GM12873 (cell line): ENCODE measurements at regions not wholly inside any gene's neighbourhood (a gene's known extent, or its start where the extent isn't known, plus 50 kb on each side); places are given as distances from the start of the nearest gene placed in this dataset.
A peak's percentile ranks its signal among the peaks of the same experiment; 100 is the strongest.

ENCODE experiments used
- TF ChIP-seq, protein P1 (sequence below): IDR thresholded peaks from 2 replicates; pipeline ENCODE4 v1.5.1; 2012; ENCODE audit warnings: low read depth, mild to moderate bottlenecking, moderate library complexity, low read length, control low read depth; ENCODE audit not compliant: insufficient read depth; ENCODE audit errors: missing control alignments

DNA sequence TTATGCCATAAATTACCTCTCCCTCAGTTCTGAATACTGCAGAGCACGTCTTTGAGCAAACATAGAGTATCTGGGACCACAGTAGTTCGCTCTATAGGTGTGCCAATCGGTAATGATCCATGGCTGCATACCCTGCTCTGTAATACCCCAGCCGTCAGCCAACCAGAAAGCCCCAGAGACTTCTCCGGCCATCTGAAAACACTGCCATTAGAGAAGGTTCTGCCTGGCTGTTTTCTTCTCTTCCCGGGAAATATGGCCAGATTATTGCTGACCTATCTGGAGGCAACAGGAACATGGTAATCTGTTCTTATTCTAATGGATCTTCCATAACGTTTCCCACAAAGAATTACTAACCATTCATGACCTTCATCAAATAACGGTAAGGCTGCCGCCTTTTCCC, 139.9 kb downstream of the RPS12 start:
- TF ChIP-seq, protein P1, sequence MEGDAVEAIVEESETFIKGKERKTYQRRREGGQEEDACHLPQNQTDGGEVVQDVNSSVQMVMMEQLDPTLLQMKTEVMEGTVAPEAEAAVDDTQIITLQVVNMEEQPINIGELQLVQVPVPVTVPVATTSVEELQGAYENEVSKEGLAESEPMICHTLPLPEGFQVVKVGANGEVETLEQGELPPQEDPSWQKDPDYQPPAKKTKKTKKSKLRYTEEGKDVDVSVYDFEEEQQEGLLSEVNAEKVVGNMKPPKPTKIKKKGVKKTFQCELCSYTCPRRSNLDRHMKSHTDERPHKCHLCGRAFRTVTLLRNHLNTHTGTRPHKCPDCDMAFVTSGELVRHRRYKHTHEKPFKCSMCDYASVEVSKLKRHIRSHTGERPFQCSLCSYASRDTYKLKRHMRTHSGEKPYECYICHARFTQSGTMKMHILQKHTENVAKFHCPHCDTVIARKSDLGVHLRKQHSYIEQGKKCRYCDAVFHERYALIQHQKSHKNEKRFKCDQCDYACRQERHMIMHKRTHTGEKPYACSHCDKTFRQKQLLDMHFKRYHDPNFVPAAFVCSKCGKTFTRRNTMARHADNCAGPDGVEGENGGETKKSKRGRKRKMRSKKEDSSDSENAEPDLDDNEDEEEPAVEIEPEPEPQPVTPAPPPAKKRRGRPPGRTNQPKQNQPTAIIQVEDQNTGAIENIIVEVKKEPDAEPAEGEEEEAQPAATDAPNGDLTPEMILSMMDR: no peak

- TF ChIP-seq, protein P1: no peak
These were observed 140.6 kb downstream of the RPS12 start for GRCh38 chr6:132954936-132955335.

GRCh38 chr6:132959639-132960326, 145.4 kb downstream of the RPS12 start:
- TF ChIP-seq, protein P1: no peak

DNA sequence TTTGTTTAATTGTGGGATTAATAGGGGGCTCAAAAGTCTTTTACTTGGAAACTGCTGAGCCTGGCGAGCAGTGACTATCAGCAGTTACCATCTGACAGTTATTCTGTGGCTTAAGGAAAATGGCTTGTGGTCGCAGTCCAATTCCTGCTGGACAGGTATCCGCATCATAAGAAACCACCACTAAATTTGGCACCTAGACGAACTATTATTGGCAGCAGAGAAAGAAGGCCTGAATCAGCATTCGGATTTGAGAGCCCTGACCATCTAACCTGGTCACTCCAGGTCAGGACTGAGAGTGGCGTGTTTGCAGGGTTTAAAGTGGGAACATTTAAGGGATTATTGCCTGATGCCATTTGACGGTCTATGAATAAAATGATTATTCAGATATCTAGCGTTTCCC, 146.4 kb downstream of the RPS12 start:
- TF ChIP-seq, protein P1: no peak

GRCh38 chr6:132961122-132961521, 146.8 kb downstream of the RPS12 start:
- TF ChIP-seq, protein P1: no peak

- TF ChIP-seq, protein P1: peak; percentile 46
These were observed 147.2 kb downstream of the RPS12 start for GRCh38 chr6:132961610-132962009.

- TF ChIP-seq, protein P1: peak; percentile 82
These were observed 148.8 kb downstream of the RPS12 start for GRCh38 chr6:132962936-132963868.
